Peyer's patch (tissue), 4 donors: ENCODE measurements at regions not wholly inside any gene's neighbourhood (a gene's known extent, or its start where the extent isn't known, plus 50 kb on each side); places are given as distances from the start of the nearest gene placed in this dataset.
"Not testable (repeated sequence)": the region's sequence is repeated elsewhere in the genome, so short reads cannot be mapped to it uniquely, and the experiment has no call there.

Experiments used
- DNase-seq, 3 donors: peaks; one replicate each; pipeline ENCODE4 v3.0.0-alpha.2; 2017 to 2019
- H3K27ac ChIP-seq, 4 donors: fragments of 200-600 bp; sonication (generic); one replicate each; pipeline ENCODE4 v1.5.1; 2016 to 2019
- H3K27me3 ChIP-seq, 2 donors: fragments of 200-600 bp; sonication (generic); one replicate each; pipeline ENCODE4 v1.5.1; 2019
- H3K36me3 ChIP-seq, 3 donors: fragments of 200-600 bp; sonication (generic); one replicate each; pipeline ENCODE4 v1.5.1; 2016 to 2019
- H3K4me1 ChIP-seq, 4 donors: fragments of 200-600 bp; sonication (generic); one replicate each; pipeline ENCODE4 v1.5.1; 2016 to 2019
- H3K4me3 ChIP-seq, 4 donors: fragments of 200-600 bp; sonication (generic); 1 replicate in 3 of 4; 2 replicates in 1 of 4; pipeline ENCODE4 v1.5.1; 2016 to 2019; ENCODE audit warnings: mild to moderate bottlenecking in 1 of 4
- H3K9me3 ChIP-seq, 4 donors: fragments of 200-600 bp; sonication (generic); one replicate each; pipeline ENCODE4 v1.5.1; 2016 to 2019; ENCODE audit warnings: mild to moderate bottlenecking in 1 of 4
- CTCF ChIP-seq, 6 experiments: fragments of 450-650 bp in 4 of 6; fragments of 200-600 bp in 2 of 6; sonication (generic) in 1 of 6; IDR thresholded peaks; one replicate each; pipeline ENCODE4 v1.5.1; 2017 to 2019; ENCODE audit warnings: antibody characterized with exemption in 6 of 6, mild to moderate bottlenecking in 3 of 6, moderate library complexity in 1 of 6
- POLR2A ChIP-seq, 2 donors: fragments of 450-650 bp; IDR thresholded peaks; one replicate each; pipeline ENCODE4 v1.5.1; 2017; ENCODE audit warnings: antibody characterized with exemption in 2 of 2, mild to moderate bottlenecking in 2 of 2, moderate library complexity in 2 of 2

DNA sequence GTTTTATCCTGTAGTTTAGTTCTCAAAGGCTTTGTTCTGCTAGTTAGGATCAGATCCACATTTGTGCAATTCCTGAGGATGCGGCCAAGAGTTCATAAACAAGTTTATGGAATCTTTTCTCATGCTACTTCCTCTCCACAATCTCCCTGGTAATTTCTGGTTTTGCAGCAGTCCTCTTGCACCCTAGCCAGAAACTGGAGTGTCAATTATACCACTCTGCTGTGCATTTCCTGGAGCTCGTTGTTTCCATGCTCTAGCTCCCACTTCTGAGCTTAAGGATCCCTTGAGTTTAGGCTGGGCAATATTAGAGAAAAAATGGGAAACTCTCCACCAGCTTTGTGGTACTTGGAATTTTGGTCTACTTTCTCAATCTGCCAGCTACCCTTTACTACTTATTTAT, 474.7 kb downstream of the DIRAS2 start:
- peaks cover 0 to 12% (median 4%) of the 10 kb centered on the region in 4 donors for H3K4me1 ChIP-seq
- TF ChIP-seq CTCF (IDR thresholded peaks at IDR 0.05): no peak
- no peak for TF ChIP-seq POLR2A (IDR thresholded peaks at IDR 0.05)
- no peaks in the 10 kb centered on the region for H3K36me3 ChIP-seq
- no peak overlapping the region for H3K4me3 ChIP-seq
- H3K27me3 ChIP-seq: no peaks in the 10 kb centered on the region
- H3K27ac ChIP-seq: peak overlapping the region in 2 of 4 donors; percentile 67 to 77
- H3K9me3 ChIP-seq: peaks cover 0 to 5% (median 0%) of the 10 kb centered on the region in 4 donors
- DNase-seq: no peak

DNA sequence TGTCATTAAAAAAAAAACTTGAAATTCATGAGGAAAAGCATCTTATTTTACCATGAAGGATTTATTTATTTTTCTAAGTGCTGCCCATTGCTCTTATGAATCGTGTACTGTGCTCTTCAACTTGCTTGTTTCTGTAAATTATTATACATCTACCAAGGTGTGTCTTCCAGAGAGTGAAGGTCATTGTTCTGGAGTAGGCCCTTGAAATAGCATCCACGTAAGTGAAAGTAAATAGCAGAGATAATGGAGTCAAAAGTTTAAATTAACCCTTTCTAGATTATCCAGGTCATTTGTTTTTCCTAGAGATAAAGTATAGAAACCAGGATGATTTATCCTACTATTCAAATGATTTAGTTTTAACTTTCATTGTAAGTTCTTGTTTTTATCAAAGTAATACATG, 473.1 kb downstream of the DIRAS2 start:
- no peak for DNase-seq
- Histone ChIP-seq H3K4me1 (peaks cover 0 to 12% (median 4%) of the 10 kb centered on the region in 4 donors), H3K36me3 (no peaks in the 10 kb centered on the region), H3K9me3 (peaks cover 0 to 5% (median 0%) of the 10 kb centered on the region in 4 donors), H3K27me3 (no peaks in the 10 kb centered on the region), H3K4me3 (no peak overlapping the region), H3K27ac (peak overlapping the region in 3 of 4 donors; percentile 39 to 77 (median 67))
- TF ChIP-seq POLR2A (IDR thresholded peaks at IDR 0.05) (no peak), CTCF (IDR thresholded peaks at IDR 0.05) (no peak)

GRCh38 chr9:90173935-90174334, 468.7 kb downstream of the DIRAS2 start:
- not testable (repeated sequence) for H3K27me3 ChIP-seq, H3K9me3 ChIP-seq, H3K36me3 ChIP-seq, H3K4me1 ChIP-seq, H3K4me3 ChIP-seq, DNase-seq
- H3K27ac ChIP-seq: peak overlapping the region in 1 of 4 donors; percentile 66

- not testable (repeated sequence) for H3K4me3 ChIP-seq, H3K27me3 ChIP-seq, H3K9me3 ChIP-seq, H3K36me3 ChIP-seq, H3K4me1 ChIP-seq
- peak overlapping the region in 1 of 4 donors; percentile 66 for H3K27ac ChIP-seq
- DNase-seq: peak in 1 of 3 donors; percentile 74
Measured at GRCh38 chr9:90174346-90174745, 468.3 kb downstream of the DIRAS2 start.

- Histone ChIP-seq H3K27ac (no peak overlapping the region), H3K9me3 (peaks cover 0 to 5% (median 0%) of the 10 kb centered on the region in 4 donors), H3K27me3 (no peaks in the 10 kb centered on the region), H3K36me3 (no peaks in the 10 kb centered on the region), H3K4me1 (no peaks in the 10 kb centered on the region), H3K4me3 (no peak overlapping the region)
- DNase-seq: no peak
- no peak for TF ChIP-seq CTCF (IDR thresholded peaks at IDR 0.05)
Measured at GRCh38 chr9:90175257-90175656, 467.4 kb downstream of the DIRAS2 start.

- TF ChIP-seq CTCF (IDR thresholded peaks at IDR 0.05) (no peak), POLR2A (IDR thresholded peaks at IDR 0.05) (no peak)
- no peak for DNase-seq
- H3K4me3 ChIP-seq: no peak overlapping the region
- H3K36me3 ChIP-seq: no peaks in the 10 kb centered on the region
- H3K27ac ChIP-seq: no peak overlapping the region
- peaks cover 0 to 3% (median 0%) of the 10 kb centered on the region in 4 donors for H3K9me3 ChIP-seq
- H3K27me3 ChIP-seq: no peaks in the 10 kb centered on the region
- H3K4me1 ChIP-seq: no peaks in the 10 kb centered on the region
Measured at GRCh38 chr9:90175865-90176264, 466.8 kb downstream of the DIRAS2 start.

DNA sequence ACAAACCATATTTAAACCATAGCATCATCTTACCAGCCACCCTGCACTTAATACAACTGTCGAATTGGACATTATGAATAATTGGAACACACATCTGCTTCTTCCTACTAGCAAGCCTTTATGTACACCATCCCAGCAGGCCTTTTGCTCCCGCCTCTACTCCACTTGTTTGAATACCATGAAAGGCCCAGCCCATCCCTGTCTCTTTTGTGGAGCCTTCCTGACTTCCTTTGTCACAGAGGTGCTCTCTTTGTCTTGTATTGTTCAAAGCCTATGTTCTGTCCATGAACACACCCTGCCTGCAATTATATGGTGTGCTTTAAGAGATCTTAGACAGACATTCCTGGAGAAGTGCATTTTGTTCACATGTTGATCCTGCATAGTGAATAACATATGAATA, 465.7 kb downstream of the DIRAS2 start:
- H3K27ac ChIP-seq: no peak overlapping the region
- H3K9me3 ChIP-seq: no peaks in the 10 kb centered on the region
- H3K27me3 ChIP-seq: no peaks in the 10 kb centered on the region
- H3K4me3 ChIP-seq: no peak overlapping the region
- no peaks in the 10 kb centered on the region for H3K36me3 ChIP-seq
- no peak for DNase-seq
- TF ChIP-seq POLR2A (IDR thresholded peaks at IDR 0.05) (no peak), CTCF (IDR thresholded peaks at IDR 0.05) (no peak)
- no peaks in the 10 kb centered on the region for H3K4me1 ChIP-seq
